ENCODE measurements at regions not wholly inside any gene's neighbourhood (a gene's known extent, or its start where the extent isn't known, plus 50 kb on each side); places are given as distances from the start of the nearest gene placed in this dataset.

- peaks cover 0 to 2% of the 10 kb centered on the region in 2 donors for H3K27me3 ChIP-seq
- intact Hi-C loops (cut with DNase I; ENCODE audit: low total_unique reads): no loop called here
- no peak overlapping the region for H3K4me3 ChIP-seq
- H3K36me3 ChIP-seq: no peaks in the 10 kb centered on the region
- no peaks in the 10 kb centered on the region for H3K4me1 ChIP-seq
- no peak for DNase-seq
- no peak for TF ChIP-seq CTCF (IDR thresholded peaks at IDR 0.05)
- H3K9me3 ChIP-seq: no peaks in the 10 kb centered on the region
- no peak overlapping the region for H3K27ac ChIP-seq
These were observed 189.1 kb downstream of the SALL1 start for GRCh38 chr16:50961952-50962351.

DNA sequence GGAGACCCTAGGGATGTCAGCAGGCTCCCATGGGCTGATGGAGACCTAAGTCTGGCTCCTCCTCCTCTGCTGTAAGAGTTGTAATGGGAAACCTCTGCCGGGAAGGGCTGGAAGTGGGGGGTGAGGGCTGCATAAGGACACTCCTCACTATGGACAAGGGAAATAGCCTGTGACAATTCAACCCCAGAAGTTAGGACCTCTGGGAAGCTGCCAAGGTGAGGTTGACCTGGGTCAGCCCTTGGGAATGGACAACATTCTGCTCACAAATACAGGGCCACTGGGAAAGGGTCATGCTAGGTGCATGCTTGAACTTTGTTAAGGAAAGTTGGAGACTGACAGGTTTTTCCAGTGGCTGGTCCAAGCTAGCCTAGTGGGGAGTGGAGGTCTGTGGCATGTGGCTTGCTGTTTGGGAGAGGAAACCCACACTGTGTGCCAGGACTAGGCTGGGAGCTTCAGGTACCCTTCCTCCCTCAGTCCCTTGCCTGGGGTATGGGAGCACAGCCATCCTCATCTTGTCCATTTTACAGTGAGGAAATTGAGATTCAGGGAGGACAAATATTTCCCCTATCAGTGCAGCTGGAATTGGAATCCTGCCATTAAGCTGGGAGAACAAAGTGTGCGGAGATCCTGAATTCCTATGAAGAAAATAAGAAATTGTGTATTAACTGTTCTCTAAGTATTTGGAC lies 190.4 kb downstream of the SALL1 start:
- H3K27ac ChIP-seq: no peak overlapping the region
- no peak for TF ChIP-seq CTCF (IDR thresholded peaks at IDR 0.05)
- H3K9me3 ChIP-seq: no peaks in the 10 kb centered on the region
- peaks cover 0 to 2% of the 10 kb centered on the region in 2 donors for H3K27me3 ChIP-seq
- no peak for DNase-seq
- intact Hi-C loops (cut with DNase I; ENCODE audit: low total_unique reads): no loop called here
- no peaks in the 10 kb centered on the region for H3K36me3 ChIP-seq
- no peaks in the 10 kb centered on the region for H3K4me1 ChIP-seq
- H3K4me3 ChIP-seq: no peak overlapping the region

DNA sequence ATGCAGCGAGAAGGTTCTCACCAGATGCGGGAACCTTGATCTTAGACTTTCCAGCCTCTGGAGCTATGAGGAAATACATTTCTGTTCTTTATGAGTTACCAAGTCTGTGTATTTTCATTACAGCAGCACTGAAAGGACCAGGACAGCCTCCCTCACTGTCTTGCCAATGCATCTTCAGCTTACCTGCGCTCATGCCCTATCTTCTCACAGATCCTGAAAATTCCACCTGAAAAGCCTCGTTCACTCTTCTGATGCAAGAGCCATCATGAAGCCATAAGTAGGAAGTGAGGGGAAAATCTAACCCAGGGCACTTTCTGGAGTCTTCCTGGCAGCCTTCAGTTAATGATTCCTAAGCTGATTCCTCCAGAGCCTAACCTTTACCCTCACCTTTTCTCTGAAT lies 194.0 kb downstream of the SALL1 start:
- intact Hi-C loops (cut with DNase I; ENCODE audit: low total_unique reads): no loop called here
- H3K27ac ChIP-seq: no peak overlapping the region
- no peak for DNase-seq

DNA sequence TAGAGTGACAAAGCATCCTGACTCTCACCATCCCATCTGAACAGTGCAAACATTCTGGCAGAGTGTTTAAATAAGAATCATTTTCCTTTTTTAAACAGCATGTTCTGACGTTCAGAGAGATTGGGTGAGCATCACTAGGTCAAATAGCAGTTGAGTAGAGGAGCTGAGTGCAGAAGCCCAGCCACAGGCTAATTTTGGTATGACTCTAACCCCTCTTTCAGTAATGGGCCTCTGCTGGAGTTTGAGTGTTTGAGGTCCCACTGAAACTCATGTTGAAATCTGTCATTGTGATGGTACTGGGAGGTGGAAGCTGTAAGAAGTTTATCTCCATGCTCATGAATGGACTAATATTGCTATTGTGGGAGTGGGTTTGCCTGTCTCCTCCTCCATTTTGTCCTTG lies 194.4 kb downstream of the SALL1 start:
- TF ChIP-seq CTCF (IDR thresholded peaks at IDR 0.05): no peak
- H3K4me1 ChIP-seq: no peaks in the 10 kb centered on the region
- intact Hi-C loops (cut with DNase I; ENCODE audit: low total_unique reads): no loop called here
- H3K27me3 ChIP-seq: peaks cover 0 to 3% of the 10 kb centered on the region in 2 donors
- no peaks in the 10 kb centered on the region for H3K9me3 ChIP-seq
- H3K4me3 ChIP-seq: no peak overlapping the region
- no peaks in the 10 kb centered on the region for H3K36me3 ChIP-seq
- no peak for DNase-seq
- H3K27ac ChIP-seq: no peak overlapping the region

More for the DNA sequence above, 194.0 kb downstream of the SALL1 start:
- Histone ChIP-seq H3K4me3 (no peak overlapping the region), H3K27me3 (peaks cover 0 to 3% of the 10 kb centered on the region in 2 donors), H3K36me3 (no peaks in the 10 kb centered on the region), H3K9me3 (no peaks in the 10 kb centered on the region), H3K4me1 (no peaks in the 10 kb centered on the region)
- no peak for TF ChIP-seq CTCF (IDR thresholded peaks at IDR 0.05)

DNA sequence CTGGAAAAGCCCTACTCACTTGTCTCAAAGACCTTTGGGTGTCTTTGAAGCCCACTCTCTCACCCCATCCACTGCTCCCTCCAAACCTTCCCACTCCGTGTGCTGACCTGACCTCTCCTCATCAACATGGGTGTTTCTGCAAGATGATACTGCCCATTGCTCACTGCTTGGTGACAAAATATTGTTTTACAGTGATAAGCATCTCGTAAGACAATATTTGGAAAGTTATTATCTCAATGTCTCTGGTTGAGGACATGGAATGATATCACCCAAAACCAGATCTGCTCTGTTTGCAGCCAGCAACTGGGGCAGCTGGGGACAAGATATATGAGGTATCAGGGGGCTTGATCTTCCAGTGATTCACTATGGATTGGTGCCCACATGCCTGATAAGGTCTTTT lies 195.8 kb downstream of the SALL1 start:
- H3K36me3 ChIP-seq: no peaks in the 10 kb centered on the region
- peaks cover 0 to 3% of the 10 kb centered on the region in 2 donors for H3K27me3 ChIP-seq
- no peaks in the 10 kb centered on the region for H3K4me1 ChIP-seq
- no peak for DNase-seq
- H3K27ac ChIP-seq: no peak overlapping the region
- no peak for TF ChIP-seq CTCF (IDR thresholded peaks at IDR 0.05)
- H3K9me3 ChIP-seq: no peaks in the 10 kb centered on the region
- intact Hi-C loops (cut with DNase I; ENCODE audit: low total_unique reads): no loop called here
- no peak overlapping the region for H3K4me3 ChIP-seq

DNA sequence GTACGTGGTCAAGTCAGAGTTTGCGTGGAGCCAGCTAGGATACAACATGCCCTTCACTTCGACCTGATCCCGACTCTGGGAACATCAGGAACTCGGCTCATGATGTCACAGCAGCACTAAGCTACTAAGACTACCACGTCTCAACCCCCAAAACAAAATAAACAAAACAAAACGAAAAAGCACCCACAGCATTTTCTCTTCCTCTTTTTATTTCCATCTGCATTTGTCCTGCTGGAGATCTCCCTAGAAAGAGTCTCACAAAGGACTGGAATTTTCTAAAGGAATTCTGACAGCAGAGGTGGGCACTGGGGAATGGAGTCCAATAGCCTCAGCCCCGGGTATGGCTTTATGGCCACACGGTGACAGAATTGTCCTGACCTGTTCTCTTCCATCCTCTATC lies 196.6 kb downstream of the SALL1 start:
- H3K36me3 ChIP-seq: no peaks in the 10 kb centered on the region
- no peak overlapping the region for H3K27ac ChIP-seq
- no peaks in the 10 kb centered on the region for H3K4me1 ChIP-seq
- TF ChIP-seq CTCF (IDR thresholded peaks at IDR 0.05): no peak
- H3K27me3 ChIP-seq: peaks cover 0 to 12% of the 10 kb centered on the region in 2 donors
- H3K9me3 ChIP-seq: no peaks in the 10 kb centered on the region
- no peak overlapping the region for H3K4me3 ChIP-seq
- intact Hi-C loops (cut with DNase I; ENCODE audit: low total_unique reads): no loop called here
- DNase-seq: no peak
